OCI-LY7 (cell line): ENCODE measurements at regions not wholly inside any gene's neighbourhood (a gene's known extent, or its start where the extent isn't known, plus 50 kb on each side); places are given as distances from the start of the nearest gene placed in this dataset.

ENCODE experiments used
- BruUV-seq: library from RNA; stranded (reverse); fragments of 400-500 nt; replicated peaks from 2 replicates; lab custom pipeline; 2021; lab: Mats Ljungman, UMichigan
- CTCF ChIA-PET: fragments of 300-600 bp; sonication (Branson Sonifier 250); formaldehyde crosslinking; loops from one replicate; lab custom pipeline; 2022; ENCODE audit warnings: antibody characterized with exemption; ENCODE audit not compliant: unreplicated experiment; lab: Charles Lee
- POLR2A ChIA-PET: fragments of 300-600 bp; sonication (Branson Sonifier 250); formaldehyde crosslinking; loops from one replicate; lab custom pipeline; 2022; ENCODE audit warnings: antibody characterized with exemption; lab: Charles Lee
- DNase-seq: peaks from one replicate; pipeline ENCODE4 v3.0.0-alpha.2; 2015; ENCODE audit warnings: low spot score
- H2AFZ ChIP-seq: fragments of 200-600 bp; sonication (generic), shearing (Covaris generic); 2 replicates; pipeline ENCODE4 v1.6.1; 2014; ENCODE audit warnings: mild to moderate bottlenecking, antibody characterized with exemption, low read length, moderate library complexity
- H3K27ac ChIP-seq: fragments of 200-600 bp; sonication (generic); 2 replicates; pipeline ENCODE4 v1.5.1; 2014; ENCODE audit warnings: mixed run types, low read depth, mild to moderate bottlenecking, moderate library complexity, low read length, inconsistent platforms; ENCODE audit not compliant: poor library complexity, severe bottlenecking
- H3K36me3 ChIP-seq: fragments of 200-600 bp; sonication (generic); 2 replicates; pipeline ENCODE4 v1.6.1; 2014; ENCODE audit warnings: mild to moderate bottlenecking, antibody characterized with exemption, low read length, moderate library complexity, mixed read lengths; ENCODE audit not compliant: insufficient read depth
- H3K4me1 ChIP-seq: fragments of 200-600 bp; sonication (generic); 2 replicates; pipeline ENCODE4 v1.5.1; 2014; ENCODE audit warnings: mild to moderate bottlenecking, low read length; ENCODE audit not compliant: insufficient read depth, poor library complexity, severe bottlenecking
- H3K4me2 ChIP-seq: fragments of 200-600 bp; sonication (generic); 2 replicates; pipeline ENCODE4 v1.6.1; 2014; ENCODE audit warnings: mild to moderate bottlenecking, low read length
- H3K4me3 ChIP-seq: fragments of 200-600 bp; sonication (generic); 2 replicates; pipeline ENCODE4 v1.5.1; 2014; ENCODE audit warnings: mild to moderate bottlenecking, low read depth, low read length; ENCODE audit not compliant: poor library complexity, severe bottlenecking
- H3K79me2 ChIP-seq: fragments of 200-600 bp; sonication (generic); 2 replicates; pipeline ENCODE4 v1.6.1; 2016; ENCODE audit warnings: low read depth, mild to moderate bottlenecking, low read length, moderate library complexity, mixed read lengths; ENCODE audit not compliant: insufficient read depth
- H3K9me2 ChIP-seq: fragments of 200-600 bp; sonication (generic); 2 replicates; pipeline ENCODE4 v1.6.1; 2016; ENCODE audit warnings: mild to moderate bottlenecking, low read length, mixed read lengths; ENCODE audit not compliant: insufficient read depth
- H3K9me3 ChIP-seq: fragments of 200-600 bp; sonication (generic); 2 replicates; pipeline ENCODE4 v1.6.1; 2014; ENCODE audit warnings: mild to moderate bottlenecking, mixed run types, low read length, mixed read lengths
- H4K20me1 ChIP-seq: fragments of 200-600 bp; sonication (generic); 2 replicates; pipeline ENCODE4 v1.6.1; 2014; ENCODE audit warnings: mild to moderate bottlenecking, antibody characterized with exemption, low read length, moderate library complexity, mixed read lengths; ENCODE audit not compliant: insufficient read depth
- CTCF ChIP-seq: fragments of 200-600 bp; sonication (generic); conservative IDR thresholded peaks from 2 replicates; pipeline ENCODE4 v1.5.1; 2014; ENCODE audit warnings: mild to moderate bottlenecking, antibody characterized with exemption, low read length, moderate library complexity, mixed read lengths
- EZH2phosphoT487 ChIP-seq: fragments of 200-600 bp; sonication (generic); IDR thresholded peaks from 2 replicates; pipeline ENCODE4 v1.6.1; 2018; ENCODE audit warnings: low read depth, borderline replicate concordance, mild to moderate bottlenecking, mixed run types, antibody characterized with exemption, low read length, moderate library complexity, mixed read lengths
- intact Hi-C: fragments of 100-400 bp; cut with micrococcal nuclease; formaldehyde crosslinking; loops from one replicate; pipeline ENCODE4 v1.10.0; 2022; ENCODE audit not compliant: unreplicated experiment

GRCh38 chr21:22516230-22516629 lies 1518.0 kb downstream of the NCAM2 start:
- Histone ChIP-seq H3K4me3 (no peak overlapping the region), H3K4me1 (no peaks in the 10 kb centered on the region), H3K4me2 (no peak overlapping the region), H3K9me2 (no peaks in the 10 kb centered on the region), H3K36me3 (no peaks in the 10 kb centered on the region), H3K27ac (no peak overlapping the region), H4K20me1 (no peaks in the 10 kb centered on the region), H2AFZ (no peak overlapping the region), H3K9me3 (0 out of 2 replicates have a peak, but pooled peaks cover 11% of the 10 kb centered on the region), H3K79me2 (no peaks in the 10 kb centered on the region)
- TF ChIP-seq EZH2phosphoT487 (no peak), CTCF (no peak)
- POLR2A ChIA-PET: interaction anchor here (0.5 kb wide), 1 partner anchor 86 kb away, joined by 4 read pairs; no protein-coding TSS in a partner anchor
- no TSS peak for BruUV-seq
- intact Hi-C loops: no loop called here
- no peak for DNase-seq
- CTCF ChIA-PET: no interaction called here

GRCh38 chr21:22535630-22536029 lies 1537.4 kb downstream of the NCAM2 start:
- H4K20me1 ChIP-seq: no peaks in the 10 kb centered on the region
- H2AFZ ChIP-seq: no peak overlapping the region
- intact Hi-C loops: no loop called here
- no peaks in the 10 kb centered on the region for H3K36me3 ChIP-seq
- no TSS peak for BruUV-seq
- H3K4me3 ChIP-seq: no peak overlapping the region
- no peaks in the 10 kb centered on the region for H3K79me2 ChIP-seq
- DNase-seq: no peak
- no peak overlapping the region for H3K4me2 ChIP-seq
- no peaks in the 10 kb centered on the region for H3K4me1 ChIP-seq
- no peak overlapping the region for H3K27ac ChIP-seq
- TF ChIP-seq EZH2phosphoT487: no peak
- no peak for TF ChIP-seq CTCF
- ChIA-PET POLR2A (no interaction called here), CTCF (no interaction called here)
- peaks cover 21% of the 10 kb centered on the region; the same call in 1 of the 2 replicates for H3K9me3 ChIP-seq
- H3K9me2 ChIP-seq: no peaks in the 10 kb centered on the region

- H3K36me3 ChIP-seq: no peaks in the 10 kb centered on the region
- H3K27ac ChIP-seq: no peak overlapping the region
- H3K79me2 ChIP-seq: no peaks in the 10 kb centered on the region
- peaks cover 21% of the 10 kb centered on the region; the same call in 1 of the 2 replicates for H3K9me3 ChIP-seq
- no peaks in the 10 kb centered on the region for H4K20me1 ChIP-seq
- H2AFZ ChIP-seq: no peak overlapping the region
- ChIA-PET CTCF (no interaction called here), POLR2A (no interaction called here)
- H3K4me2 ChIP-seq: no peak overlapping the region
- H3K4me1 ChIP-seq: no peaks in the 10 kb centered on the region
- intact Hi-C loops: no loop called here
- no peak for DNase-seq
- H3K9me2 ChIP-seq: no peaks in the 10 kb centered on the region
- H3K4me3 ChIP-seq: no peak overlapping the region
- TF ChIP-seq CTCF (no peak), EZH2phosphoT487 (no peak)
- no TSS peak for BruUV-seq
These were observed 1538.3 kb downstream of the NCAM2 start for GRCh38 chr21:22536509-22536908.
